ENCODE measurements at regions not wholly inside any gene's neighbourhood (a gene's known extent, or its start where the extent isn't known, plus 50 kb on each side); places are given as distances from the start of the nearest gene placed in this dataset.

DNA sequence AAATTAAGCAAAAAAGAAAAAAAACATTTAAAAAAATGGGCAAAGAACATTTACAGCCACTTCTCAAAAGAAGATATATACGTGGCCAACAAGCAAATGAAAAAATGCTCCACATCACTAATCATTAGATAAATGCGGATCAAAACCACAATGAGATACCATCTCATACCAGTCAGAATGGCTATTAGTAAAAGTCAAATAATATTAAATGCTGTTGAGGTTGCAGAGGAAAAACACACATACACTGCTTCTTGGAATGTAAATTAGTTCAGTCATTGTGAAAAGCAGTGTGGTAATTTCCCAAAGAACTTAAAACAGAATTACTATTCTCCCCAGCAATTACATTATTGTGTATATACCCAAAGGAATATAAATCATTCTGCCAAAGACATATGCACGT lies 1189.0 kb downstream of the PCDH18 start:
- no peak for DNase-seq

DNA sequence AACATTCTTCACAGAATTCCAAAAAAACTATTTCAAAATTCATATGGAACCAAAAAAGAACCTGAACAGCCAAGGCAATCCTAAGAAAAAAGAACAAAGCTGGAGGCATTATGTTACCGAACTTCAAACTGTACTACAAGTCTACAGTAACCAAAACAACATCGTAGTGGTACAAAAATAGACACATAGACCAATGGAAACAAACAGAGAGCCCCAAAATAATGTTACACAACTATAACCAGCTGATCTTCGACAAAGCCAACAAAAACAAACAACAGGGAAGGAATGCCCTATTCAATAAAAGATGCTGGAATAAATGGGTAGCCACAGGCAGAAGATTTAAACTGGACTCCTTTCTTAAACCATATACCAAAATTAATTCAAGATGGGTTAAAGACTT lies 1189.6 kb downstream of the PCDH18 start:
- DNase-seq = no peak

GRCh38 chr4:136337216-136337615 lies 1195.1 kb downstream of the PCDH18 start:
- no peak for DNase-seq

- DNase-seq = no peak
These were observed 1195.8 kb downstream of the PCDH18 start for GRCh38 chr4:136336479-136336878.

GRCh38 chr4:136329042-136329662 lies 1203.1 kb downstream of the PCDH18 start:
- DNase-seq = no peak

DNA sequence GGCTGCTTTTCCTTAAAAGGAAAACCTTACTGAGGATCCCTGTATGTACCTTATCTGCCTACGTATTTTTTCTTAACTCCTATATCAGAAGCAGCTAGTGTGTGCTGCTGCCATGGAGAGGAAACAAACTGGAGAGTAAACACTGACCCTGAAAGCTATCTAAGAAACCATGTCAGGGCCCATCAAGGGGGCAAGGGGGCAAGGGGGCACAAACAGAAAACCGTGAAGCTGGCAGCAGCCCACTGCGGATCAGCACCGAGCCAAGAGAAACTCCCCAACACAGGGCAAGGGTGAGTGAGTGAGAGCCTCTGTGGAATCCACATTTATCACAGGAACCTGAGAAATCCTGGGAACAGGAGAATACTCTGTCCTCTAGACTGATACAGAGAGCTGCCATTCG lies 1204.2 kb downstream of the PCDH18 start:
- no peak for DNase-seq

GRCh38 chr4:136320465-136320813 lies 1211.9 kb downstream of the PCDH18 start:
- no peak for DNase-seq

- no peak for DNase-seq
These were observed 1212.4 kb downstream of the PCDH18 start for GRCh38 chr4:136319789-136320464.

DNA sequence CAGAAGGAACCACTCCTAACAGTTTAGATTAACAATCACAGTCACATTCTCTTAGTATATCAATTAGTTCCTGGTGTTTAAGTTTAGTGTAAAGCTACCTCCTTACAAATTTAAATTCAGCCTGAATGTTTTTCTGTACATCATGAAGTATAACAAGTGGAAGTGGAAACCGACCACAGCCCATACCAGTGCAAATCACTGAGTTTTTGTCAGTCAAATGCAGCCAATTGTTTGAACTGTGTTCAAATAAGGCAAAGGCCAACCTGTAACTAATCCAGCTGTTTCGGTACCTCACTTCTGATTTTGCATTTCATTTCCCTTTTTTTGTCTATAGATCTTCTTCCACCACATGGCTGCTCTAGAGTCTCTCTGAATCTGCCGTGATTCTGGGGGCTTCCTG lies 1215.3 kb downstream of the PCDH18 start:
- DNase-seq = no peak

DNA sequence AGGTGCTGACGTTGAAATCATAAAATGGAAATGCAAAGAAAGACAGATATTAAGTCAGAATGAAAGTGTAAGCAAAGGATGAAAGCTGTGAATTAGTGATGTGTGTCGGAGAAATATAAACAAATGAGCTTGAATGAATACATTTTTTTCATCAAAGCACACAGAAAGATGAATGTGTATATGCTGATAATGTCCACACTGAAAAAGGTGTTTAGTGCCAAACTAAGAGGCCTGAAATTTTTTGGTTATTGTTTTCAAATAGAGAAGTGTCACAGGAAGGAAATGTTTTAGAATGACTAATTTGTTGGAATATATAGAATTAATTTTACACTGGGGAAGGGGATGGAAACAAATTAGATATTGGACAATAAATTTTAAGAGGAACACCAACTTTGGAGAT lies 1217.6 kb downstream of the PCDH18 start:
- DNase-seq = no peak

GRCh38 chr4:136311774-136312173 lies 1220.5 kb downstream of the PCDH18 start:
- DNase-seq = no peak

GRCh38 chr4:136307765-136308164 lies 1224.5 kb downstream of the PCDH18 start:
- DNase-seq = no peak

DNA sequence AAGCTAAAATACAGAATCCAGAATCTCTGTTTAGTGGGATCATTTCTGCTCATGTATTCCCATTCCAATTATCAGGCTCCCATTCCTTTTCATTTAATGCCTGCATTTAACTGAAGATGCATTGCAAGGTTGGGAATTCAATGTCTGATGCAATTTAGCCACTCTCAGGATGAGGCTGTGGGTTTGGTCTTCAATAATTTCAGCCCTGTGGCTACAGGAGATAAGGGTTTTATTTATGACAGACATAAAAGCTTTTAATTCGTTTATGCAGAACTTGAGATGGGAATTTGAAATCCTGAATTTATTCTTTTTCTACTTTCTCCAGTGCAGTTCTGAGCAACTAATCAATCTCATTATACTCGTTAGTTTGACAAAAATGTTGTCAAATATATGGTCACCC lies 1225.9 kb downstream of the PCDH18 start:
- no peak for DNase-seq

DNA sequence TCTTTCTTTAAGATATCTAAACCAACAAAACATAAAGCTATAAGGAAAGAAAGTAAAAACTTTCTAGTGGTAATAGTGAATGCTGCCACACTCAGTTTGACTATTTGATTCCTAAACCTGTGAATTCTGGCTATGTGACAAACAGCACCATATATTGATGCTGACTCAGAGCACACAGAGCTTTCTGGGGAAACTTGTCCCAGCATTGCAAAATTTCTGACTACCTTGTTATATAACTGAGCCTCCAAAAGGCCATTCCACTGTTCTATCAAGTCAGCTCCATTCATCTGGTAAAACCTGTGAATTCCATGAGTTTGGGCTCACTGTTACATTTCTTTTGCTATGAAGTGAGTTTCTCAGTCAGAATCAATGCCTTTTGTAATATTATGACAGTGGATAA lies 1229.7 kb downstream of the PCDH18 start:
- DNase-seq = no peak

DNA sequence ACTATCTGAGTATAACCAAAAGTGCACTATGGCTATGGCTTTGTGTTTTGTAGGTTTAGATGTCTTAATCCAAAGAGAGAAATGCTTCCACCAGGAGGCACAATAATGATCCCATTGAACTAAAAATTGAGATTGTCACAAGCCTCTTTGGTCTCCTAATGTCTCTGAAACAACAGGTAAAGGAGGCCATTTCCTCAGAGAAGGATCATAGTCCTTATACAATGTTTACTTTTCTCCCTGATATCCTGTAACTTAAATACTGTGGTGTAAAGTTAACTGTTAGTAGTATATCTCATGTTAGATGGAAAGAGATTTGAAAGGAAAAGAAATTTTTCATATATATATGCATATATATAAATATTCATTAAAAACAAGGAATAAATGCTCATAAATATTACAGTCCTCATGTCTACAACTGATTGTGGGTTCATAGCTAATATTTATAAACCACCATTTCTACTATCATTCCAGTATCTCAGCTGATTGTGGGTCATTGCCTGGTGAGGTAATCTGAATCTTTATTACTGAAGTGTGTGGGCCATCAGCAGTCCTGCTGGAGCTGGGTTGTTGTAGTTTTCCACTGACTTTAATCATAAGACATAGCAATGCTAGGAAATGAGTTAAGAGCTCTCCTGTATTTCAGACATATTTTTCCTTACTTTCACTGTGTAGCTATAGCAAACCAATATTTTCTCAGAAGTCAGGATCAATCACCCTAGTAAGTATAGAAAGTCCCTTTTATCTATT lies 1230.4 kb downstream of the PCDH18 start:
- no peak for DNase-seq

DNA sequence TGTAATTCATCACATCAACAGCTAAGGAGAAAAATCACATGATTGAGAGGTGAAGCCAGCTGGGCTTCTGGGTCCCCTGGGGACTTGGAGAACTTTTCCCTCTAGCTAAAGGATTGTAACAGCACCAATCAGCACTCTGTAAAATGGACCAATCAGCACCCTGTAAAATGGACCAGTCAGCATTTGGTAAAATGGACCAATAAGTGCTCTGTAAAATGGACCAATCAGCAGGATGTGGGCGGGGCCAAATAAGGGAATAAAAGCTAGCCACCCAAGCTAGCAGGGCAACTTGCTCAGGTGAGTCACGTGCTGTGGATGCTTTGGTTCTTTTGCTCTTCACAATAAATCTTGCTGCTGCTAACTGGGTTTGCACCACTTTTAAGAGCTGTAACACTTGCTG lies 1248.3 kb downstream of the PCDH18 start:
- DNase-seq = no peak

- DNase-seq = no peak
These were observed 1250.4 kb downstream of the PCDH18 start for GRCh38 chr4:136281889-136282288.

GRCh38 chr4:136281307-136281706 lies 1251.0 kb downstream of the PCDH18 start:
- DNase-seq = no peak

GRCh38 chr4:136277741-136278140 lies 1254.6 kb downstream of the PCDH18 start:
- no peak for DNase-seq

DNA sequence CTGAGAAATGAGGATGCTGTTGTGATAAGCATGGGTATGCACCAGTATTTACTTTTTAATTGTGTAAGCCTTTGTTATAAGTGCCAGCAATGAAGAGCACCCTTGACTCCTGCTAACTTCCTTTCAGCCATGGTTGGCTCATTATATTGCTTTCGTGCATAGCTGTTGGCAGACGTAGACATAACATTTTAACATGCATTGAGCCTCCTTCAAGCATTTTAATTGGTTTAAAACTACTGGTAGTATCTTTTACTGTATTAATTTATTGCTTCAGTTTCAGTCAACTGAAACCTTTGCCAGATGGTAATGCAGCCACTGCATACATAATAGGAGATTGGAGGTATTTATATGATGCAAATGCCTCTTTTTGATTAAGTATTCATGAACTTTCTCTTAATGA lies 1285.4 kb downstream of the PCDH18 start:
- DNase-seq = no peak

- no peak for DNase-seq
These were observed 1290.9 kb downstream of the PCDH18 start for GRCh38 chr4:136241221-136241986.

DNA sequence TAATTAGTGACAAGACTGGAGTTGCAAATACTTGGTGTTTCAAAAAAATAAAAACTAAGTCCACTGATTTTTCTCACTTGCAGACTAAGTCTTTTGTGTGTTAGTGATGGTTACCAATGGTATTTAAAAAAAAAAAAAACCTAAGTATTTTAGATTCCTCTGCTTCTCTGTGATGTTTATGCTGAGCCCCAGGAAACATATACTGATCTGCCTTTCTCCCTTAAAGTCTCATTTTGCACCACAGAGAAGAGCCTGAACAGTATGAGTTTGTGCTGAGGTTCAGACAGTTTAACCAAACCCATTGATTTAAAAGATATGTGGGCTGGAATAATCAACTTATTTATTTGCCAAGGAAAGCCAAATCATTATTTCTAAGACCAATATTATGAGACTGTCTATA lies 1305.0 kb downstream of the PCDH18 start:
- no peak for DNase-seq

- DNase-seq = no peak
These were observed 1312.6 kb downstream of the PCDH18 start for GRCh38 chr4:136219592-136220125.
